ENCODE measurements at regions not wholly inside any gene's neighbourhood (a gene's known extent, or its start where the extent isn't known, plus 50 kb on each side); places are given as distances from the start of the nearest gene placed in this dataset.
A peak's percentile ranks its signal among the peaks of the same experiment; 100 is the strongest.
"Not testable (repeated sequence)": the region's sequence is repeated elsewhere in the genome, so short reads cannot be mapped to it uniquely, and the experiment has no call there.

DNA sequence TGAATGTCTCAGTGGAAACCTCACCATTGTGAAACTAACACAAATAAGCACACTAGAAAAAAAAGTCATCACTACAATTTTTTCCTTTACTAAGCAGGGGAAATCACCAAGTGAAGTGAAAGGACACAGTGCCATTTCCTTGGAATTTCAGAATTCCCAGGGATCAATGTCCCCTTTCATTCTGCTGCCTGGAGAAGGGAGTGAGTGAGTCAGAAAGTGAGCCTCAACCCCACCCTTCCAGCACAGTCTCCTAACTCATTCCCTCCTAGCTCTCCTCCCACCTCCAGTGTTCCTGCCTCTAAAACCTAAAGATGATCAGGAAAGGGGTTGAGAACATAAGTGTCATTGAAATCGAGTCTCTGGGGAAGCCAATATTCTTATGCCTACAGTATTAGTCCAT lies 608.5 kb downstream of the RNF144A start:
- no peak for DNase-seq (ENCODE audit: low read depth in 2 of 2)

DNA sequence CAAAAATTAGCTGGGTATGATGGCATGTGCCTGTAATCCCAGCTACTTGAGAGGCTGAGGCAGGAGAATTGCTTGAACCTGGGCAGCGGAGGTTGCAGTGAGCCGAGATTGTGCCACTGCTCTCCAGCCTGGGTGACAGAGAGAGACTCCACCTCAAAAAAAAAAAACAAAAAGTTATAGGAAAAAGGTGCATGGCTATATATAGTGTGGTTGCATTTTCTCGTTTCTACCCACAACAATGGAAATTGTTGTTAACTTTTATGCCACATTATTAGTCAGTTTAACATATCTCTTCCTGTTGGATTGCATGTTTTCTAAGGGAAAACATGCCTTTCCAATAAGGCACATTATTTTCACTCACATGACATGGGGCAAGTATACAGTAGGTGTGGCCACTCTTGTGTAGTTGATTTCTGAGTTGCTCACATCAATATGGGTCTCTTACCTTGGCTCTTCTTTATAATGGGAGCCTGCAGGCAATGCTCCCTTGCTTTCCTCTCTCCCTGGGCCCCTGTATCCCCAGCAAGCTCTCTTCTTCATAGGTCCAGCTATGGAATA lies 610.0 kb downstream of the RNF144A start:
- DNase-seq (ENCODE audit: low read depth in 2 of 2): no peak

DNA sequence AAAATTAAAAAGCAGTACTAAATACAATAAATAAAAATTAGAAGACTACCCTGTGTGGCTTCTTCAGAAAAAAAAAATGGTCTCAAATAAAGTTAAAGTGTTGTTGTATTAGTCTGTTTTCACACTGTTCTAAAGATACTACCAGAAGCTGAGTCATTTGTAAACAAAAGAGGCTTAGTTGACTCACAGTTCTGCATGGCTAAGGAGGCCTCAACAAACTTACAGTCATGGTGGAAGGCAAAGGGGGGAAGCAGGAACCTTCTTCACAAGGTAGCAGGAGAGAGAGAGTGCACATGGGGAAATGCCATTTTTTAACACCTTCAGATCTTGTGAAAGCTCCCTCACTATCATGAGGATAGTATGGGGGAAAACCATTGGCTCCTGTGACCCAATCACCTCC lies 612.8 kb downstream of the RNF144A start:
- DNase-seq (ENCODE audit: low read depth in 2 of 2): no peak

DNA sequence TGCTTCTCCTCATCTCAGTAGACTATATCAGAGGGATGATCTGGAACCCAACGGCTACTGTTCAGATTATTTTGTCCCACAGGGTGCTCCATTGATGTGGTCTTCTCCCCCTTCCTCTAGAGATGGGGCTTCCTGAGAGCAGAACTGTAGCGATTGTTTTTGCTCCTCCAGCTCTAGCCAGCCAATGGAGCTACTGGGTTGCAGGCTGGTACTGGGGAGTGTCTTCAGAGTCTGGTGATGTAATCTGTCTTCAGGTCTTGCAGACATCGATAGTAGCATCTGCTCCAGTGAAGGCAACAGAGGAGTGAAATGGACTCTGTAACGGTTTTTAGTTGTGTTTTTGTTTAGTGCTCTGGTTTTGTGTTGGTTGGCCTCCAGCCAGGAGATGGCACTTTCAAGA lies 621.9 kb downstream of the RNF144A start:
- no peak for DNase-seq (ENCODE audit: low read depth in 2 of 2)

DNA sequence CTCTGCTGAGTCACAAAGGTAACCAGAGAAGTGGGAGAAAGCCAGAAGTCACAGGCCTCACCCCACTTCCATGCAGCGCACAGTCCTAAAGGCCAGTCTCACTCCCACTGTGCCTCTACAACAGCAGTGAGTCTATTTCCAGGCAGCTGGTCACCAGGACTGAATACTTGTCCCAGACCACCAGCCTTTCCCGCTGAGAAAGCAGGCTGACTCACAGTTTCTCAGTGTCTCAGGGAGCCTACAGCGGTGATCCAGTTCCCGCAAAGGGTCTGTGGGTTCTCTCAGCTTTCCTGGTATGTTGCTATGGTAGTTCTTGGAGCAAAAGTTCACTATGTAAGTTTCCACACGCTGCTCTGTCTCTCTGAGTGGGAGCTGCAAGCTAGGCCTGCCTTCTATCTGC lies 622.5 kb downstream of the RNF144A start:
- no peak for DNase-seq (ENCODE audit: low read depth in 2 of 2)

DNA sequence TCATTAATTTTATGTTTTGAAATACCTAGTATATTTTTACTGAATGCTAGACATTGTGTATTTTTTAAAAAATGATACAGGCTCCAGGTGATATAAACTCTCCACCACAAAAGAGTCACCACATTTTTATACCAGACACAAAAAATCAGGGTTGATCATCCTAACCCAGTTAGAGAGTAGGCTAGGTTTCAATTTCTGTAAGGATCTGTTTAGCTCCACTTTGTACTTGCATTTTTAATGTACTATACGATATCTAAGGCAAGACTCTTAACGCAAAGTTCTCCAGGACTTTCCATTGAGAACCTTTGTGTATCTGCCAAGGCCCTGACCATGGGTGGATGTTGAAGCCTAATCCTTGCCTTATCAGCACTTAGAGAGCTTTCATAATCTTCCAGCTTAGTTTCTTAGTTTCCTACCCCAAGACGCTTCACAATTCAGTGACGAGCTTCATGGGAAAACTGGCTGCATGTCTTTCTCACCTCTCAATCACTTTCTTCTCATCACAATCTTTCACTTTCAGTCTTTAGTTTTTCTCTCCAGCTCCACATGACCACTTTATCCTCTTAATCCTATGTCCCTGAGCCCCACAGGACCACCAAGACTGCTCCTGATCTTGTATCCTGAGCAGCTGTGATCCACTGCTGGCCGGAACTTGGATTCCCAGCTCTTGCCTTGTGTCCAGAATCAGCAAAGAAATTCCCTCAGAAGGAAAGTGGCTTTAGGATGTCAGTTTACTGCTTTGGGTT lies 635.8 kb downstream of the RNF144A start:
- DNase-seq (ENCODE audit: low read depth in 2 of 2): no peak

DNA sequence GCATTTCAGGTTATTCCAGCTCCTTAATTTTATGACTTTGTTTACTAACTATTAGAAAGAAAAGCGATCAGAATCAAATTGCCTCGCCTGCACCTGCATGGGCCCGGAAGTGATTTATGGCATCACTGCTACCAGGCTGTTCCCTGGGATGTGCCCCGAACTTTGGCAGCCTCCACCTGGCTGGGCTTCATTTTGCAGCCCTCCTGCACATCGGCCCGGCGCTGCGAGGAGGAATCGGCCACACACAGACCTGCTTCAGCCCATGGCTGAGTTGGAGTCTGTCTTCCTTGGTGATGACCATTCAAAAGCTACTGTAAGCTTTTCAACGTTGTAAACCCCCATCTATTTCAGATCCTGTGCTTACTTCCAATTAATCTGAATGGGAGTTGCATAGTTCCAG lies 638.0 kb downstream of the RNF144A start:
- no peak for DNase-seq (ENCODE audit: low read depth in 2 of 2)

DNA sequence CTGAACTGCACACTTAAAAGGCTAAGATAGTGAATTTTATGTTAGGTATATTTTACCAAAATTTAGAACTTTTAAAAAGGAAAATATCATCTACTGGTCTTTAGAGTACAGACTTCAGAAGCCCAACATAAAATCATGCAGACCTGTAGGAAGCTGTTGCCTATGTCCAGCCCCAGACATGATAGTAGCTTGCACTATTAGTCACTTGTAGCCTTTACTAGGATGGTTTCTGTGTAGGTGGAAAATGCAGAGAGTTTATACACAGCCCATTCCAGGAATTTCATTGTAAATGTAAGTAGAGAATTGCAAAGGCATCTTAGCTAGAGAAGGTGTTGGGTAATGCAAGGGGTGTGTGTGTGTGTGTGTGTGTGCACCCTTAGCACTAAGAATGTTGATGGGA lies 640.2 kb downstream of the RNF144A start:
- DNase-seq (ENCODE audit: low read depth in 2 of 2): no peak

DNA sequence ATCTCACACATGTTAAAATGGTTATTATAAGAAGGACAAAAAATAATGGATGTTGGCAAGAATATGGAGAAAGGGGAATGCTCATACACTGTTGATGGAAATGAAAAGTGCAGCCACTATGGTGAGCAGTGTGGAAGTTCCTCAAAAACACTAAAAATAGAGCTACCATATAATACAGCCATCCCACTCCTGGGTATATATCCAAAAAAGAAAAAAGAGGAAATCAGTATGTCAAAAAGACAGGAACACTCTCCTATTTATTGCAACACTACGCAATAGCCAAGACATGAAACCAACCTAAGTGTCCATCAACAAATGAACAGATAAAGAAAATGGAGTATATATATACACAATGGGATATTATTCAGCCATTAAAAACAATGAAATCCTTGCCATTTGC lies 642.6 kb downstream of the RNF144A start:
- no peak for DNase-seq (ENCODE audit: low read depth in 2 of 2)

DNA sequence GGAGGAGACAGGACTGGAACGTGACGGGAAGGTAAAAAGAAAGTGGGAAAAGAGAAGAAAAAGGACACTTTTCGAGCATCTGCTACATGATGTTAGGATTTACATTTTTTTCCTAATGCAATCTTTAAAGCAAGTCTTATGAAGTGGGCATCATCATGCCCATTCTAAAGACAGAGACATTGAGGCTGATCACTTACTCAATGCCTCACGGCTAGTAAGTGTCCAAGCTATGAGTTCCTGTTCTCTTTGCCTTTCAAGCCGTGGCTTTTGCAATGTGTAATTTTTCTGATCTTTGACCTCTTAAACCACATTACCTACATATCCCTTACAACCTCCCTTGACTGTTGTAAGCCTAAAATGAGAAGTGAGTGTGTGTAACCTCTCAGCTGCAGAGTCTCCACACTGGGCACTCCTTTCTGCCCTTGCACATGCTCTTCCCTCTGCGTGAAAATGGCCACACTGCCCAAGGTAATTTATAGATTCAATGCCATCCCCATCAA lies 649.2 kb downstream of the RNF144A start:
- DNase-seq (ENCODE audit: low read depth in 2 of 2): no peak

DNA sequence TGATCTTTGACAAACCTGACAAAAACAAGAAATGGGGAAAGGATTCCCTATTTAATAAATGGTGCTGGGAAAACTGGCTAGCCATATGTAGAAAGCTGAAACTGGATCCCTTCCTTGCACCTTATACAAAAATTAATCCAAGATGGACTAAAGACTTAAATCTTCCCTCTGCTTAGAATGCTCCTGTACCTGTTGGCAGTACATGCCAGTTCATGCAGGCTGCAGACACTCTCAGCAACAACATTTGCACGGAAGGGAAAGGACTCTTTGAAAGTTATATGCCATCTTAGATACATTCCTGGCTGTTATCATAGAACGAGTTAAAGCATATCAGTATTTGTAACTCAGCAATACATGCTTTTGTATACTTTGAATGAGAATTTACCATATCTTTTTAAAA lies 649.9 kb downstream of the RNF144A start:
- DNase-seq (ENCODE audit: low read depth in 2 of 2): not testable (repeated sequence)

DNA sequence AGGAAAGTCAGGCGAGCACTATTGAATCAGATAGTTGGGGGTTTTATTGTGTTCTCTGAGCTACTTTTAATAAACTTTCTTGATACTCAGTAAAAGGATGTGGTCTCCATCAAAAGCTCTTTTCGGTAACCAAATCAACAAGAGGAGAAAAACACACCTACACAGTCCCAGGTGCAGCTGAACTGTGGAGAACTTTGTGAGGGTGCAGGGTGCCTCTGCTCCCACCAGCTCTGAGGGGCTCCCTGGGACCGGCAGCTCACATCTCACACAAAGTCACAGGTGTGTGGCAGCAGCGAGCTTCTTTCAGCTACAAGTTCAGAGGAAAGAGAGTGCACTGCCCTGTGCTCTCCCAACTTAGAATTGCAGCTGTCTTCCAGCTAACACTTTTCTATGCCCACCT lies 650.4 kb downstream of the RNF144A start:
- DNase-seq (ENCODE audit: low read depth in 2 of 2): peak; percentile 30 to 43

DNA sequence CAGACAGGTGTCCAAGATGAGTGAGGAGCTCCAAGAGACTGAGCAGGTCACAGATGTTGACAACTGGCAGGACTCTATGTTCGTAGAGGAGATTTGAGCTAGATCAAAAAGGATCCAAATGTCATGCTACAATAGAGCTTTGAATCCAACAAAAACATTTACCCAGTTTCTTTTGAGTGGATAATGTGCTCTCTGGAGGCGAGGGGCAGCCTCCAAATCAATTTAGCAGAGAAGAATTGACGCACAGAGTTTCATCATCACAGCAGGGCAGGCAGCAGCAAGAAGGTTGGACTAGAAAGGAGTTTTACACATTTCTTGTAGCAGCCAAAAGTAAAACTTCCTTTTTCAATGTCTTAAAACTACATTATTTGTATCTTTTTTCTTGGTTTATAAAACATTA lies 653.0 kb downstream of the RNF144A start:
- DNase-seq (ENCODE audit: low read depth in 2 of 2): no peak

DNA sequence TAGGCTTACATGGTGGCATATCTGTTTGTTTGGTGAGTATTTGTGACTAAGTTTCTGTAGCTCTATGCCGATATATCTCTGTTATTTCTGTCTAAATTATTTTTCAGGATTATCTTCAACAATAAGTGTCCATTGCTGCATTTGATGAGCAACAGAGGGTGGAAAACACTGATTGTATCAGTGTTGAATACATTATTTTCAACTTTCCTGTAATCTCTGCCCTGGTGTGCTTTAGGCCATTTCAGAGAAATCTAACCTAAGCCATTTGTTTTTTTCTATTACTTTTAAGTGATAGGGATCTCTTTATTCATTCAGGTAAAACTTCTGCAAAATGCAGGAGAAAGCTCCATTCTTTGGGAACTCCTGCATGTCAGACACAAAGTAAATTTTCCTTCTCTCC lies 654.5 kb downstream of the RNF144A start:
- no peak for DNase-seq (ENCODE audit: low read depth in 2 of 2)

DNA sequence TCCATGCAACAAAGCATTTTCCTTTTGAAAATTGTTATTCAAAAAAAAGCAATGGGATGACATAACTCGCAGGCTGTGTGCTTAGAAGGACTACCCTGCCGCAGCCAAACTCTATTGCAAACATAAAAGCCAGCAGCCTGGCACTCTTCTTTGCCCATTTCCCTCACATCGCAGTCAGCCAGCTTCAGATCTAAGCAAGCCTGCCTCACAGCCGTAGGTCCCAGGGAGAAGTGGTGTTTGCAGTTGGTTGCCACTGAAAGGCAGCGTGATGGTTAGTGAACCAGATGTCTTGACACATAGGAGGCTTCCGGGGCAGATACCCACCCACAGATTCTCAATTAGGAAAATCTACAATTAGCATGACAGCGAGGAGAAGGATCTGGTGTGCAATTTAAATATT lies 655.2 kb downstream of the RNF144A start:
- no peak for DNase-seq (ENCODE audit: low read depth in 2 of 2)

DNA sequence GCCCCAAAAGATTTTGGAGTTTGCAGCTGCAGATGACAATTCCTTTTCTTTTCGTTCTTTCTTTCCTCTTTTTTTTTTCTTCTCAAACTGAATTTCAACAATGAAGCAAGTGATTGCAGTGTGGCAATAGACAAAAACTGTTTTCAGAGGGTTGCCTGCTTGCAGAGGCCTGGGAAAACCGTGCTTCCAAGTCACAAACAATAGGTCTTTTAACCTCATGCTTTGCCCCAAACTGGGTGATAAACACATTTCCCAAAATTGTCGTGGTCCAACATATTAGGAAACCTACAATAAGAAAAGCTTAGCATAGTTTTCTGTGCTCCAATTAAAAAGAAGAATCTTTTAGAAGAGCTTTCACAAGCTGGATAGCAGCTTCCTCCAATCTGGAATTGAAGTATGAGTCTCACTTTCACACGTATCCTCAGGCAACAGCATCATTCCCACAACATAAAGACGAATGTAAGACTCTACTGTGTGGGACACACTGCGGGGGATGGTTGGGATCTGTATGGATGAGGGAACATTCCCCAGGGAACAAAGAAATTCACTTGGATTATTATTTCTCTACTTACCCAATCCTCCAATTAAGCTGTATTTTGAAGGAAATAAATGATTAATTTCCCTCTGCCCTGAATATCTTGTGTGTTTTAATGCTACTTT lies 656.1 kb downstream of the RNF144A start:
- no peak for DNase-seq (ENCODE audit: low read depth in 2 of 2)

DNA sequence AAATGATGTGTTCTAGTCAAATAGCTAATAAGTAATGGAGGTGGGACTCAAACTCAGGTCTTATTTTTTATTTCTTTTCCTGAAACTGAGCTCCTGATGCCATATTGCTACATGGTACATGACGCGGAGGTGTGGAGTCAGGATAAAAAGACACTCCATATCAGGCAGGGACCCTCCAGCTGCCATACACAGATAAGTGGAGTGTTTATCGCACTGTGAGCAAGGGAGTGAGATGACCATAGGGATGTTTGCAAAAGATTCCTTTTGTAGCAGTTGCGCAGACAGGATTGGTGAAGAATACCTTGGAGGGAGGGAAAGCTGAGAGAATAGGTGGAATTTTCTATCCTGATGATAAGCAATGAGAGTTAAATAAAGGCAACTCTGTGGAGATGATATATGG lies 657.2 kb downstream of the RNF144A start:
- DNase-seq (ENCODE audit: low read depth in 2 of 2): no peak

DNA sequence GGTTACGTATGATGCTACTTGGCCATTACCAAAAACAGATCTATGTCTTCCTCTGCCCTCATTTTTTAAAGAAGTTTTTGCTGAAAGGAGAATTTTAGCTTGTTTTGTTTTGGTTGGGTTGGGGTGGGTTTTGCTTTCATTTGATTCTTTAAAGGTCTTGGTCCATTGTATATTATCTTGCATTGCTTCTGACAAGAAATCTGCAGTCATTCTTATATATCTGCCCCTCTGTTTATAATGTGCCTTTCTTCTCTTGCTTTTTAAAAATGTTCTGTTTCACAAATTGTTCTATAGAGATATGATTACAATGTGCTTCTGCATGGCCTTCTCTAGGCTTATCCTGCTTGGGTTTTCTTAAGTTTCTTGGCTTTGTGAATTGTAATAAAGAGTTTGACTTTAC lies 660.6 kb downstream of the RNF144A start:
- DNase-seq (ENCODE audit: low read depth in 2 of 2): no peak

DNA sequence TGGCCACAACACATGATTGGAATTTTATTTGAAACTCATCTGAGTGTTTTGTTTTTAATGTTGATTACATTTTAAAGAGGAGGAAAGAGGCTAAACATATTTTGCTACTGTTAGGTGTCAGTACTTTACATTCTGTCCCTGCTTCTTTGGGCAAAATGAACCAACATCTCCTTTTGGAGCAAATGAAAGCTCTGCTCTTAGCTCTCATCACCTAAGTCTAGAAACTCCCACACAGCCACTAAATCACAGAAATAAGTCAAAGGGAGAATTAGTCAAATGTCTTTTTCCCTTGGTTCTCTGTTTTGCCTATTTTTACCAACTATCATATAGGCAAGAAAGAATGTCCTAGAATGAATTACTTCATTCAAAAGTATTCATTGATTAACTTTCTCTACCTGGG lies 666.8 kb downstream of the RNF144A start:
- DNase-seq (ENCODE audit: low read depth in 2 of 2): no peak

DNA sequence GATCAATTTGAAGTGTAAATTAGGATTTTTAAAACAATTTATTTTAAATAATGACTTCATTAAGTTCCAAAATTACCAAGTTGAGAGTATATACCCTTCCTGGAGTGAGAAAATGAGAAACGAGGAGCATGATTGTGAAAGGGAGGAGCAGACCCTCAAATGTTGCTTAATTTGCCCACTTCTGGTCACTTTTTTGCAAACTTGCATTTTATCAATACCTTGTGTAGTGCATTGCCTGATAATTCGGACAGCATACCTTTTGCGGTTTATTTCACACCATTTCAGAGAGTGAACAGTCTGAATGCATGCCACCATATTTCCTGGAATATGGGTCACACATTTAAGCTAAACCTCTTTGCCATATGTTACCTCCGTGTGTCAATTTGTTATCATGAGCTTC lies 669.7 kb downstream of the RNF144A start:
- DNase-seq (ENCODE audit: low read depth in 2 of 2): no peak

DNA sequence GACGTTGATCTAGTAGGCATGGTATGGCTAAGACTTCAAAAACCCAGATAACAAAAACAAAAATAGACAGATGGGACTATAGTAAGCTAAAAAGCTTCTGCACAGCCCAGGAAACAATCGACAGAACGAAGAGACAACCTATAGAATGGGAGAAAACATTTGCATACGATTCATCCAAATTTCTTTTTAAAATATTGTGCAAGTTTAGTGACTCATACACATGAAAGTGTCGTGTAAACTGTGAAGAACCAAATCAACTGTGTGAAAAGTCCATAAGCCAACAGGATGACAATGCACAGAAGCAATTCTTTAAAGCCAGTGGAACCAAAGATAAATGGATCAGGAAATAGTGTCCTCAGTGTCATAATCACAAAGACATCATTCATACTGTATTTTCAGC lies 671.1 kb downstream of the RNF144A start:
- no peak for DNase-seq (ENCODE audit: low read depth in 2 of 2)

DNA sequence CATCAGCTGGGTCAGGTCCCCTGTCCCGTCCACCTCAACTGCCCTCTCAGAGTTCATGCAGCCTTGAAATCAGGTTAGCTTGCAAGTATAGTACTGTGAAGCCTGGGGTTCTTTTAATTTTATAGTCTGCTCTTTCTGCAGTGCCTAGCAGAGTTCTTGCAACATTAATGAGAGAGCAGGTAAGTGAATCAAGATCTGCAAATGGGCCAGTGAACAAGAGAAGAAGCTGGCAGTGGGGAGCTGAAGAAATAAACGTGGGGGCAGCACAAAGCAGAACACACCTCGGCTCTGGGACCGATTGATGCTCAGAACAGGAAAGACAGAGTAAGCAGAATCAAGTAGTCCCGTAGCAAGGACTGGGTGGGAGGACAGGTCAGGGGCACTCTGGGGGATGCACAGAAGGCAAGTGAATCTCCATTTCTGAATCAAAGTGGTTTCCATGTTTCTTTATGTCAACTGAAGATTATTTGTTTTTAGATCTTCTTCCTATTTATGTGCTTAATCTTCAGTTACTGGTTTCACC lies 675.5 kb downstream of the RNF144A start:
- no peak for DNase-seq (ENCODE audit: low read depth in 2 of 2)

DNA sequence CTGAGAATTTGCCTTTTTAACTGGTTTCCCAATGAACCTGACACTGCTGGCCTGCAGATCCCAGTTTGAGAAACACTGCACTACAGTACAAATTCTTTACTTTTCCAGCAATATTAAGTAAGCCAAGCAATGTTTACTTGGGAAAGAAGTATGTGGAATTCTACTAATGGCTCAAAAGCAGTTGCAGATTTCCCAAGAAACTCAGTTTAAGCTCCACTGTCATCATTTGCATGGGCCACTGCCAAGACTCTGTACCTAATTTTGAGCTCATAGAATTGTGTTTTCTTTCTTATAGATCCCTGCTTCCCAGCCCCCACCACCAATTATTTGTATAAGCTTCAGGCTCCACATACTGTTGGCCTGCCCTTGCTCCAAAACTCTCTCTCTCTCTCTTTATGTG lies 676.1 kb downstream of the RNF144A start:
- no peak for DNase-seq (ENCODE audit: low read depth in 2 of 2)
